DLD1 (cell line): ENCODE measurements at regions not wholly inside any gene's neighbourhood (a gene's known extent, or its start where the extent isn't known, plus 50 kb on each side); places are given as distances from the start of the nearest gene placed in this dataset.
"Not testable (repeated sequence)": the region's sequence is repeated elsewhere in the genome, so short reads cannot be mapped to it uniquely, and the experiment has no call there.

Source experiments
- in situ Hi-C: cut with HindIII; loops from 2 replicates; pipeline ENCODE4 v1.10.0; 2017; ENCODE audit warnings: low sequenced_read_pairs

DNA sequence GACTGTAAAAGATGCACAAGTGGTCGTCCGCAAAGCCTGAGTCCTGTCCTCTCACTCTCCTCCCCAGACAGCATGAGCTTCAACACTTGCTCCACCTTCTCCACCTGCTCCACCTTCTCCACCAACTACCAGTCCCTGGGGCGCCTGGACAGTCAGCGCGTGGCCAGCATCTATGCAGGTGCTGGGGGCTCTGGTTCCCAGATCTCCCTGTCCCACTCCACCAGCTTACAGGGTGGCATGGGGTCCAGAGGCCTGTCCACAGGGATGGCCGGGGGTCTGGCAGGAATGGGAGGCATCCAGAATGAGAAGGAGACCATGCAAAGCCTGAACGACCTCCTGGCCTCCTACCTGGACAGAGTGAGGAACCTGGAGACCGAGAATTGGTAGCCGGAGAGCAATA, 162.2 kb upstream of the NT5E start:
- in situ Hi-C loops, result no loop called here

DNA sequence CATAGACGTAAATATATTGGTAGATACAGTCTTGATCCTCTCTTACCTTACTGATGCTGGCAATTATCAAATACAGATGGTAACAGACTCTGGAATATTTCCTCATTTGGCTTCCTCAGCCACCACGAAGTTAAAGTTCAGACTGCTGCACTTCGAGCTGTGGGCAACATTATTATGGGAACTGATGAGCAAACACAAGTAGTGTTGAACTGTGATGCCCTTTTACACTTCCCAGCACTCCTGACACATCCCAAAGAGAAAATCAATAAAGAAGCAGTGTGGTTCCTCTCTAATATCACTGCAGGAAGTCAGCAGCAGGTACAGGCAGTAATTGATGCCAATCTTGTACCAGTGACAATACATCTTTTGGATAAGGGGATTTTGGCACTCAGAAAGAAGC, 162.7 kb upstream of the NT5E start:
- in situ Hi-C loops, result no loop called here

DNA sequence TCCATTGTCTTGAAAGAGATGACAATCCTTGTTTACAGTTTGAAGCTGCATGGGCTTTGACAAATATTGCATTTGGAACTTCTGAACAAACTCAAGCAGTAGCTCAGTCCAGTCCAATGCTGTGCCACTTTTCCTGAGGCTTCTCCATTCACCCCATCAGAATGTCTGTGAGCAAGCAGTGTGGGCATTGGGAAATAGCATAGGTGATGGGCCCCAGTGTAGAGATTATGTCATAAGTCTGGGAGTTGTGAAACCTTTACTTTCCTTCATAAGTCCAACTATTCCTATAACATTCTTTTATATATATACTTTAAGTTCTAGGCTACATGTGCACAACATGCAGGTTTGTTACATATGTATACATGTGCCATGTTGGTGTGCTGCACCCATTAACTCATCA, 163.4 kb upstream of the NT5E start:
- in situ Hi-C loops, result not testable (repeated sequence)

DNA sequence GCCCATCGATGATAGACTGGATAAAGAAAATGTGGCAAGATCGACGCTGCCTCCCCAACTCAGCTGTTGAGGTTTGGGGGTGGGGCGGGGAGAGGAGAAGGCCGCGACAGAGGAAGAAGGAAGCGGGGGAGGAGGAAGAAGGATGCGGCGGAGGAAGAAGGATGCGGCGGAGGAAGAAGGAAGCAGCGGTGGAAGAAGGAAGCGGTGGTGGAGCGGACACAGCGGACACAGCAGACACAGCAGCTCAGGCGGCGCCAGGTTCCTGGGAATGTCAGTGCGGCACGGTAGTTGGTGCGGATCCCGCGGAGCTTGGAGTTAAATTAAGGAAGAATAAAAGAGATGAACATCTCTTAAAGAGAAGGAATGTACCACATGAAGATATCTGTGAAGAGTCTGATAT, 163.9 kb upstream of the NT5E start:
- in situ Hi-C loops, result no loop called here

DNA sequence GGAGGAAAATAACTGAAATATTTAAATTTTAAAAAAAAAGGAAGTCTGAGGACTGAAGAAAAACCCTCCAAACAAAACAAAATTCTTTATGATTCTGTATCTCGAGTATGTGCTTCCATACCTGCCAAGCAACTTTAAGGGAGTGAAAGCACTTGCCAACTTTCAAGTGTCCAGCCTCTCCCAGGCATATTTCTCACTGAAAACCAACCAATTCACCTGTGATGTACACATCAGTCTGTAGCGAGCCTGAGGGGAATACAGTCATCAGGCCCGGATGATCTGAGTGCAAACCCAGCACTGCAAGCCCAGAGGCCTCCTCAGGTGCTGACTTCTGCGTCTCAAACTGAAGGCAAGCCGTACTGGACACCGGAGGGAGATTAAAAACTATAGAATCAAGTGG, 164.8 kb upstream of the NT5E start:
- in situ Hi-C loops, result no loop called here

DNA sequence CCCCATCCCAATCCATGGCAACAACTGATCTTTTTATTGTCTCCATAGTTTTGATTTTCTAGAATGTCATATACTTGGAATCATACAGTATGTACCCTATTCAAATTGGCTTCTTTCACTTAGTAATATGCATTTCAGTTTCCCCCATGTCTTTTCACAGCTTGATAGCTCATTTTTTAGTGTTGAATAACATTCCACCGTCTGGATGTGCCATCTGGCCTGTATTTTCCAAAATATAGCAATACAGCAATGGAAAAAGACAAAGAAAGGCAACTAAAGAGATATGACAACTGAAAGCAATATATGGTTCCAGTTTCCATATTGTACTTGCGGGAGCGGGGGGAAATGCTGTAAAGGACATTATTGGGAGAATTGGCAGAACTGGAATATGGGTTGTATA, 166.4 kb upstream of the NT5E start:
- in situ Hi-C loops, result no loop called here

DNA sequence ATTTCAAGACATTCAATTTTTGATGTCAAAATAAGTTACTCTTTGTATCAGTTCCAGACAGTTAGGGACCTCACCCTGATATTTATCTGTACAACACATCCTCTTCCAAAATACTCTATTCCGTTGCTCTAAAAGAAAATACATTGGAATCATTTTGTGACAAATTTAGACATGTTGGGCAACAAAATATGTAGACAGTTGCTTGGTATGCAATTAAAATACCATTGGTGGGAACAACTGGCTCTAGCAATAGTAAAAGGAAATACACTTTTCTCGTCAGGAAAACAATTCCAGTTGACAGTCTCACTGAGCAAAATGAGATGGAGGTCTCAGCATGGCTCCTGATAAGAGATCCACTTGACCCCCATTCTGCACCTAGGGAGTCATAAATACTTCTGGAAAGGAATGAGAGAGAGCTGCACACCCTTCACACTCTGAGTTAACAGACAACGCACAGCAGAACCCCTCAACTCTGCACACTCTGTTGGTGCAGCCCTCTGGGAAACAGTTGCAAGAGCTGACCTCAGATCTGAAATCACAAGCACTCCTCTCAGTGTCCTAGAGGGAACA, 171.3 kb upstream of the NT5E start:
- in situ Hi-C loops, result no loop called here

DNA sequence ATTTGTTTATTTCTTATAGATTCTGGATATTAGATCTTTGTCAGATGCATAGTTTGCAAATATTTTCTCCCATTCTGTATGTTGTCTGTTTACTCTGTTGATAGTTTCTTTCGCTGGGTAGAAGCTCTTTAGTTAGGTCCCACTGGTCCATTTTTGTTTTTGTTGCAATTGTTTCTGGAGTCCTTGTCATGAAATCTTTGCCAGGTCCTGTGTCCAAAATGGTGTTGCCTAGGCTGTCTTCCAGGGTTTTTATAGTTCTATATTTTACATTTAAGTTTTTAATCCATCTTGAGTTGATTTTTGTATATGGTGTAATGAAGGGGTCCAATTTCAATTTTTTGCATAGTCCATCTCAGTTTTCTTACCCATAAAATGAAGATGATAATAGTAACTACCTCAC, 173.9 kb upstream of the NT5E start:
- in situ Hi-C loops, result not testable (repeated sequence)

DNA sequence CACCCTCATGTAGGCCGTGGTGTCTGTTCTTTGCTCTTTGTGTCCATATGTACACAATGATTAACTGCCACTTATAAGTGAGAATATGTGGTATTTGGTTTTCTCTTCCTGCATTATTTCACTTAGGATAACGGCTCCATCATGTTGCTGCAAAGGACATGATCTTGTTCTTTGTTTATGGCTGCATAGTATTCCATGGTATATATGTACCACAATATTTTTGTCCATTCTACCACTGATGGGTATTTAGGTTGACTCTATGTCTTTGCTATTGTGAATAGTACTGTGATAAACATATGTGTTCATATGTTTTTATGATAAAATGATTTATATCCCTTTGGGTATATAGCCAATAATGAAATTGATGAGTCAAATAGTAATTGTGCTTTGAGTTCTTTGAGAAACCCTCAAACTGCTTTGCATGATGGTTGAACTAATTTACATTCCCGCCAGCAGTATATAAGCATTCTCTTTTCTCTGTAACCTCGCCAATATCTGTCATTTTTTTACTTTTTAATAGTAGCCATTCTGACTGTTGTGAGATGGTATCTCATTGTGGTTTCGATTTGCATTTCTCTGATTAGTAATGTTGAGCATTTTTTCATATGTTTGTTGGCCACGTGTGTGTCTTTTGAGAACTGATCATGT, 174.4 kb upstream of the NT5E start:
- in situ Hi-C loops, result no loop called here

DNA sequence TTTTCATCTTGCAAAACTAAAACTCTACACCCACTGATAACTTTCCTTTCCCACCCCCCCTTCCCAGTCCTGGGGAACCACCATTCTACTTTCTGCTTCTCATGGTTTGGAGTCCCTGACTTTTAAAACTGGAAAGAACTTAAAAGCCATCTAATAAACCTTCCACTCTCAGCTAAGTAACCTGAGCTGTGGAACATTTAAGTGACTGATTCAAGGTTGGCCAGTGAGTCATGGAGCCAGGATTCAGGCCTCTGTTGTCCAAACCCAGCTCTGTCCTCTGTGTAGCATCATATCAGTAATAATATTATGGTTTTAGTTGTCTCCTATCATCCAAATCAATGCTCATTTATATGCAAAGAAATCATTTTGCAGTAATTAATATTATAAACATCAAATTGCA, 176.0 kb upstream of the NT5E start:
- in situ Hi-C loops, result no loop called here

DNA sequence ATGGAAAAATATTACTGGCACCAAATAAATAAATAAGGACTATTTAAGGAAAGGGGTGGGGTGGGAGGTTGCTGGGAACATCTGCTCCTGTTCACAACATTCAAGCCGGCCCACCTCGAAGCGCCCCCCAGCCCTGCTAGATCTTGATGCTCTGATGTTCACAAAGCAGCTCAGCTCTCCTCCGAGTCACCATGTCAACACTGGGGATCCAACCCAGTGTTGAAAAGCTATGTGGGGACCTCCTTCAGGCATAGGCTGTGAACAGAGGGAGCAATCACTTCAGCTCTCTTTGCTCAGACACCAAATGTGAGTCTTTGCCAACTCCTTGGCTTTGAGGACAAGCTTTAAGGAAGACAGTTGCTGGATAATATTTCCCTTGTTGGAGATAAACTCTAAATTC, 176.8 kb upstream of the NT5E start:
- in situ Hi-C loops, result no loop called here

DNA sequence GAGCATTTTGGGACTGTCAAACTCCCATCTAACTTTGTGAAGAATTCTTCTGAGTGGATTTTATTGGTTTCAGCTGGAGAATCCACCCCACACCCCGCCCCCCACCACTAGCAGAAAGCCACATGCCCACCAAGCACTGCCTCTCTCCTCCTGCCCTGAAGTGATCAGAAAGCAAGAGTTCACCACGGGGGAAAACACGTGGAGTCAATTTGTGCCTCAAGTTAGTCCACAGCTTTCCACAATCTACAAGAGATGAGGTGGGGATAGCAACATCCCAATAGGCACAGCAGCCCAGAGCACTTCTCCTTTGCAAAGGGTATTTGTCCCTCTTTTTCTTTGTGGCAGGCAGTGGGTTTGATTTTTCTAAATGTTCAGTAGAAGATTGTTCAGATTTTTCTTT, 177.3 kb upstream of the NT5E start:
- in situ Hi-C loops, result no loop called here

DNA sequence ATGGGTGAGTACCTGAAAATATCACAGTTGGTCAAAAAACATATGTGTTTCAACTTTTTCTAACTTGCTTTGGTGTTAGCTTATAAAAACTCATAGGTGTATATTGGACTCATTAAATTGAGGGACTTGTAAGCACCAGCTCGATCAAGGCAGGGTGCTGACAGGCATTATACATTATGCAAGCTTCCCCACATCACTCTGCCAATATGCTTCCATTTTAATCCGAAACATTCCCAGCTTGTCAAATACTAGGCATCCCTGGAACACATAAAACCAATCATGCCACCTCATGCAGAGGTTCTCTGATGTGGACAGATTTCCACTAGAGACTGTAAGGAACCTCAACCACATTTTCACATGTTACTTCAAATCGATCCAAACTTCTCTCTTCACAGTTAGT, 187.3 kb upstream of the NT5E start:
- in situ Hi-C loops, result no loop called here

DNA sequence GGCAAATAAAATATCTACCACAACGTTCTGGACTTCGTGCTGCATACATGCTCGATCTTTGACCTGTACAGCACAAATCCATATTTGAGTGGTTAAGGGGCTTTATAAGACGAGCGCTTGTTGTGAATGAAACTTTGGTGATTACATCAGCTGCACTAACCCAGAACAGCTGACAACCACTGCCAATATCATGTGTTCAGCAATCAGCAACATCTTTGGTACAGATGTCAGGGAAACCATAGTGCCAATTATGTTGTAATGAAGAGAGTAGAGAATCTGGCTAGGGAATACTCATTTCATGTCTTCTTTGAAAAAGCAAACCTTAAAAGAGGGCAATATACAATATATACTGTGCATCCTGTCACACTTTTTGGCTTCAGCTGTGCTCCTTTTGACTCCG, 188.6 kb upstream of the NT5E start:
- in situ Hi-C loops, result no loop called here

DNA sequence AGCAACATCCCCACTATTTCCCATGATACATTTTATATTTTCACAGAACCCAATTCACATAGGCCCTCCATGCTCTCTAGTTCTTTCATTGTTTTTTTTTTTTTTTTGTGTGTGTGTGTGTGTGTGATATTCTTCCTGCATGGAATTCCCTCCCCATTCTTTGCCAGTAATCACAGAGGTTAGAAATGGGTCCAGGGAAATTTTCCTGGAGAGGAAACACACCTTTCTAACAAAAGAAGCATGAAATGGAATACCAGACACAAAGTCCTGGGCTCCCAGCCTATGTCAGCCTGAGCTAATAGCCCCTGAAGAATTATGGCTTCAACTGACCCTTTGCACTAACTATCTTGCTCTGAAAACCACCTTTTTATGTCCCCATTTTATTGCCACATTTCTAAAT, 194.2 kb upstream of the NT5E start:
- in situ Hi-C loops, result no loop called here

DNA sequence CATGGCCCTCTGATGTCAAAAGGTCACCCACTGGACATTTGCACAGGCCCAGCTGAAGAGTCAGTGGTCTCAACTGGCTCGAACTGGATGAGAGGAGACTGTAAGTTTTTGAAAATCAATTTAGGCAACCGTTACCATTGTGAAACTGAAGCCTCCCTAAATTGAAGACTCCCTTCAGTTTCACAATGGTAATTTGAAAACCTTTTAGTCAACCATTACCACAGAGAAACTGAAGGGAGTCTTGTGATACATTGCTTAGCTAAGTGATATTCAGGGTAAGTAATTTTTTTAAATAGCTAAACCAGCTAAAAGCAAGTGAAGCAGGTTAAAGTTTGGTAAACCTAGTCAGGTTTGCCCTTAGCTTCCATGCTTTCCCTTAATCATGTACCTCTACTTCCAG, 197.3 kb upstream of the NT5E start:
- in situ Hi-C loops, result no loop called here

DNA sequence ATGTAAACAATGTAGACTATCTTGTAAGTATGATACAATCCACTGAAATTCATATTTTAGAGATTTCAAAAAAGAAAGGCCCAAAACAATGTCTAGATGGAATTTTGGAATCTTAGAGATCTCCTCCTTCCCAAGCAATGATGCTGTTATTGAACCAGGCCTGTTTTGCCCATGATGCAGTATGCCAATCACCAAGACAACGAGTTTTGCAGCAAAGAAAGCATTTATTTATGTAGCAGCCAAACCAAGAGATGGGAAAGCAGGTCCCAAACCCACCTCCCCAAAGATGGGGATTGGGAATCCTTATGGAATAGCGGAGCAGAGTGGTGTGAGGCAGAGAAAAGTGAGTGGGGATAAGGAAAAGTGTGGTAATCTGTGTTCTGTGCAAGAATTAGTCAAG, 197.8 kb upstream of the NT5E start:
- in situ Hi-C loops, result no loop called here

DNA sequence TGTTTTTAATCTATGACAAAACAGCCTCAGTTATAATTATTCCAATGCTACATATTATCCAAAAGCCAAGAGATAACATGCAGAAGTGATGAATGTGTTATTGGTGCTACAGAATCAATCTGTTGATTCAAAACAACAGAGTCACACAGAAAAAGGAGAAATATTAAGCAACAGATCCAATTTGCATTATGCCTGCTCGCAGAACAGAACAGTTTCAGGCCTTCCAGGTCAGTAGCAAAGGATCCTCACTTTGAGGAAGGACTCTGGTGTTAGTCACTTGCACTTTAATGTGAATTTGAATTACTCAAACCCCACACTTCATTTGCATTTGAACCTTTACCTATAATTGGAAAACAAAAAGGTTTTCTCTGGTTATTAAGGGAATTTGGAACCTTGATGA, 198.6 kb upstream of the NT5E start:
- in situ Hi-C loops, result no loop called here

DNA sequence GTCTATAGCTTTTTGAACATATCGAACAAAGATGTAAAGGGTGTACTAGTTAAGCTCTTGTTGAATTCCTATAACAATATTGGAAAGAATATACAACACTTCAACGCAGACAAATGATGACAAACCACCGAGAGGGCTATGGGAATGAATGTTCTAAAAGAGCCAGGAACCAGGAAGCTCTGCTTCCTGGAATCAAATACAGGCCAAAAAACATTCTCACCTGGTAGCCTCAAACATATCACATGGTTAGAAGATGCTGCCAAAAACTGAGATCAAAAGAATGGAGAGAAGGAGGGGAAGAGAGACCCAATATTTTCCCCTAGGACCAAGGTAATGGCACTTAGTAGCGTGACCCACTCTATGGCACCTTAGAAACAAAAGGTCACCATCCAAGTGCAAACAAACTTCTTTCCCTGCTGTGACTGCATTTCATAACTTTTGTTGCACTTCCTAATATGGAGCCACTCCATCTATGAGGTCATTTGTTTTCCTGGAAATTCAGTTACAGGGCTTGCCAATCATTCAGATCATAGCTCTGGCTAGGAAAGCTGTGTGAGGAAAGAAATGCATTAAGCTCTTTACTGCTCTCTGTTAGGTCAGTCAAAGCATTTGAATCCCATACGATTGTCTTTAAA, 199.2 kb upstream of the NT5E start:
- in situ Hi-C loops, result no loop called here

DNA sequence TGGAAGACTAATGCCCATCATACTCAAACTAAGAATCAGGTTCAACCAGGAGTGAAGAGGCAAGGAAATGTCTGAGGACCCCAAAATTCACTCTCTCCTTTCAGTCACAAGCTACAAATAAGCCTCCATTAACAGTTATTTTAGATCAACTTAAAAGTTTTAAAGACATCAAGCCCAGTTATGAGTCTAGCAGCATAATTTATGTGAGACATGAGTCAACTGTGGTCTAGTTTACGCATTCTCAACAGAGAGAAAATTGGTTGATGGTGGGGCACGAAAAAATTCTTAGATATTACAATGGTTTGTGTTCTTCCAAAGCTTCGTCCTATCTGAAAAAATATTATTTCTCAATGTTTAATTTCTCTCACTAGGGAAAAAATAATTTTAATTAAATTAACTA, 204.9 kb upstream of the NT5E start:
- in situ Hi-C loops, result no loop called here

DNA sequence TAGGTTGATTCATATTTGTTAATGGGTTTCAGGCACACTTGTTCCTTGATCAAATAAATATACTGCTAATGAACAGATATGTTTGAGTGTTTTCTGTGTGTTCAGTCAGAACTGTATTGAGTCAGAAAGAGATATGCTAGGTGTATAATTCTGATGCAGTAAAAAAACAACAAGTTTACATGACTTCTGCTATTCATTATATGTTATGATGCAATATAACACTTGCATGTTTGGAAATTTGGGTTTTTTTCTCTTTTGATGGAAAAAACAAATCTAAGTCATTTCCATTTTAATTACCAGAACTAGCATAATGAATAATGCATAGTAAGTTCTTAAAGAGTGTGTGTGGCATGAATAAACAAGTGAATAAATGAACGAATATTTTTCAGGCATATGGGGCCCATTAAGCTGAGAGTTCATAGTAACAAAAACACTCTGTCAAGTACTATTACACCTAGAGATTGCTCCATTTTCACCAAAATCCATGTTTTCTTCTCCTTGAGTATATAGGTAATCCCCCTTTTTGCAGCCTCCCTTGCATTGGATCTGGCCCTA, 208.3 kb upstream of the NT5E start:
- in situ Hi-C loops, result no loop called here

DNA sequence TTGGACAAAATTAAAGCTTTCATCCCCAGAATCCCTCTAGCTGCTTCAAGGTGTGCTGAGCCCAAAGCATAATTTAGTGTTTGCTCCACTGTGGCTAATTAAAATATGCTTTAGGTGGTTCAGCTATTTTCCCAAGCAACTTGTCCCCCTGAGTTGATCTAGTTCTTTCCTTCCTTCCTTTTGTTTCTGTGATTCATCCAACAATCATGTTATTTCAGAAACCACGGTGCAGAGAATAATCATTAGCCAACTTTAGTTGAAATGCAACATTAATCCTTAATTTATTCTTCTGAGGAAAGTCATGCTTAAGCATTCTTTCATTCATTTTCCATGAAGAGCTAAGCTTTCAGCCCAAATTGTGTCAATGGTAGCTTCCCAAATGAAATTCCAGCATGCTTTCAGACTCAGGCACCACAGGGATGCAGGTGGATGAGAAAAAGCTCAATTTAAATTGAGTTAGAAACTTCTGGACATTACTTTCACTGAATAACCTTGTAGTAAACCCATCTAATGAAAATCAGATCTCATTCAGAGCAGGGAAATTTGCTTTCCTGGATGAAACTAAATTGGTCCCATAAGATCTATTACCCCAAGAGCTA, 209.0 kb upstream of the NT5E start:
- in situ Hi-C loops, result no loop called here
